ENCODE measurements at regions not wholly inside any gene's neighbourhood (a gene's known extent, or its start where the extent isn't known, plus 50 kb on each side); places are given as distances from the start of the nearest gene placed in this dataset.
"Not testable (repeated sequence)": the region's sequence is repeated elsewhere in the genome, so short reads cannot be mapped to it uniquely, and the experiment has no call there.

DNA sequence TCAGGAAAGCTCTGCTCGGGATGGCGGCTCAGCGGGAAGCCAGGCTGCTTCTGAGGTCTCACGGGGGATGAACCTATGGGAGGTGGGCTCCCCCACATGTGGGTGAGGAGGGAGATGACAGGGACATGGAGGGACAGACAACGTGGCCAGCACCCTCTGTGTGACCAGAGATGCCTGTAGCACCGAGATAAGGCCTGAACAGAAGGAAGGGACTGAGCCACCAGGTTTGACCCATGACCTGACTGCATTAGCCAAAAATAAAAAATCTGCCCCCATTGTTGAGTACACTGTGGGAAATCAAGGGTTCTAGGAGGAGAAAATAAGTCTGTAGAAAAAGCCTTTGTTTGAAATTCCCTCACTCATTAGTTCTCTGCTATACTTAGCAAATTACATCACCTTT, 105.7 kb downstream of the RNASET2 start:
- TF ChIP-seq, protein P1, sequence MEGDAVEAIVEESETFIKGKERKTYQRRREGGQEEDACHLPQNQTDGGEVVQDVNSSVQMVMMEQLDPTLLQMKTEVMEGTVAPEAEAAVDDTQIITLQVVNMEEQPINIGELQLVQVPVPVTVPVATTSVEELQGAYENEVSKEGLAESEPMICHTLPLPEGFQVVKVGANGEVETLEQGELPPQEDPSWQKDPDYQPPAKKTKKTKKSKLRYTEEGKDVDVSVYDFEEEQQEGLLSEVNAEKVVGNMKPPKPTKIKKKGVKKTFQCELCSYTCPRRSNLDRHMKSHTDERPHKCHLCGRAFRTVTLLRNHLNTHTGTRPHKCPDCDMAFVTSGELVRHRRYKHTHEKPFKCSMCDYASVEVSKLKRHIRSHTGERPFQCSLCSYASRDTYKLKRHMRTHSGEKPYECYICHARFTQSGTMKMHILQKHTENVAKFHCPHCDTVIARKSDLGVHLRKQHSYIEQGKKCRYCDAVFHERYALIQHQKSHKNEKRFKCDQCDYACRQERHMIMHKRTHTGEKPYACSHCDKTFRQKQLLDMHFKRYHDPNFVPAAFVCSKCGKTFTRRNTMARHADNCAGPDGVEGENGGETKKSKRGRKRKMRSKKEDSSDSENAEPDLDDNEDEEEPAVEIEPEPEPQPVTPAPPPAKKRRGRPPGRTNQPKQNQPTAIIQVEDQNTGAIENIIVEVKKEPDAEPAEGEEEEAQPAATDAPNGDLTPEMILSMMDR (IDR thresholded peaks at IDR 0.05): no peak
- TF ChIP-seq POLR2A (IDR thresholded peaks at IDR 0.05): no peak
- Histone ChIP-seq H3K27me3 (no peaks in the 10 kb centered on the region), H3K4me1 (no peaks in the 10 kb centered on the region), H3K9me3 (no peaks in the 10 kb centered on the region), H3K36me3 (no peaks in the 10 kb centered on the region), H3K27ac (no peak overlapping the region), H3K4me3 (no peak overlapping the region)
- no peak for DNase-seq

DNA sequence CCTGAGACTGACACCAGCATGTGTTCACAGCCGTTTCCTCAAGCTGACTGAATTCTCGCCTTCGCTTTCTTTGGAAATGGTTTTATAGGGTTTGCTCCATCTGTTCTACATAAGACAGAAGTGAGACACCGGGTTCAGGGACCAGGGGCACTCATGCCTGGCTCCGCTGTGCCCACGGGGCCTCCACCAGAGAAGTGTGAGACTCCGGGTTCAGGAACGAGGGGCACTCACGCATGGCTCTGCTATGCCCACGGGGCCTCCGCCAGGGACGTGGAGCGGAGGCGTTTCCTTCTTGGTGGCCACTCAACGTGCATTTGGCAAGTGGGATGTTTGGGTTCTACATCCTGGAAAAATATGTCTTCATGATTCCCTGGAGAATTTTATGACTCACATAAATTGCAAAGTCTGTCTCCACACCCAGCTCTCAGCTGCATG, 106.6 kb downstream of the RNASET2 start:
- TF ChIP-seq POLR2A (IDR thresholded peaks at IDR 0.05): no peak
- TF ChIP-seq, protein P1 (IDR thresholded peaks at IDR 0.05): no peak
- Histone ChIP-seq H3K4me3 (no peak overlapping the region), H3K4me1 (no peaks in the 10 kb centered on the region), H3K9me3 (no peaks in the 10 kb centered on the region), H3K27me3 (no peaks in the 10 kb centered on the region), H3K27ac (no peak overlapping the region), H3K36me3 (no peaks in the 10 kb centered on the region)
- peak in 1 of 3 donors; percentile 43 for DNase-seq

DNA sequence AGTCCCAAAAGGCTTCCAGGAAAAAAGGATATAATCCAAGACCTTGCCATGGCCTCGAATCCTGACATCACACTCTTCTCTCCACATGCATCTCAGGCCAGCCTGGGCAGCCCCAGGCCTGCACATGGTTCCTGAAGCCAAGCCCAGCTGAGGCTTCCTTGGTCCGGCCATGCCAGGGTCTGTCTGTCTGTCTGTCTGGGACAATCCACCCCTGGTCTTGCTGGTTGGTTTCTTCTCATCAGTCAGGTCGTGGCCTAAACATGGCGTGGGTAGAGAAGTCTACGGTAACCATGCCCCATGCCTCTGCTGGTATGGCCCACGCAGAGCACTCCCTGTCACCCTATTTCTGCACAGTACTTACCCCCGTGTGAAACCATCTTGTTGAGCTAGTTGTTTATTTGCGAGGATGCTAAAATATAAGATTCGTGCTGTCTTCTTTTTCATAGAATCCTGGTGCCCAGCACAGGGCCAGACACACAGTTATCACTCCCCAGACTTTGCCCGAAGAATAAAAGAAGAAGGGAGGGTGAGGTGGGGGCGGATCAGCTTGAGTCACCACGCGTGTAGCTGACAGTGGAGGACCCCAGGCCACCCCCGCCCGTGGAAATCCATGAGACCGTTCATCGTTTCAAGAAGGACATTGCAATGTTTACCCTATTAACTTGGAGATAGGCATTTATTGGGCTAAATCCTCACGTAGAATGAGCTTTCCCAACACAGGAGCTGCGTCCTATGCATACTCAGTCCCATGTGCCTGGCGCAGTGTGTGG, 107.2 kb downstream of the RNASET2 start:
- Histone ChIP-seq H3K9me3 (no peaks in the 10 kb centered on the region), H3K36me3 (no peaks in the 10 kb centered on the region), H3K4me1 (no peaks in the 10 kb centered on the region), H3K4me3 (no peak overlapping the region), H3K27ac (no peak overlapping the region), H3K27me3 (no peaks in the 10 kb centered on the region)
- no peak for TF ChIP-seq POLR2A (IDR thresholded peaks at IDR 0.05)
- TF ChIP-seq, protein P1 (IDR thresholded peaks at IDR 0.05): no peak
- DNase-seq: no peak

DNA sequence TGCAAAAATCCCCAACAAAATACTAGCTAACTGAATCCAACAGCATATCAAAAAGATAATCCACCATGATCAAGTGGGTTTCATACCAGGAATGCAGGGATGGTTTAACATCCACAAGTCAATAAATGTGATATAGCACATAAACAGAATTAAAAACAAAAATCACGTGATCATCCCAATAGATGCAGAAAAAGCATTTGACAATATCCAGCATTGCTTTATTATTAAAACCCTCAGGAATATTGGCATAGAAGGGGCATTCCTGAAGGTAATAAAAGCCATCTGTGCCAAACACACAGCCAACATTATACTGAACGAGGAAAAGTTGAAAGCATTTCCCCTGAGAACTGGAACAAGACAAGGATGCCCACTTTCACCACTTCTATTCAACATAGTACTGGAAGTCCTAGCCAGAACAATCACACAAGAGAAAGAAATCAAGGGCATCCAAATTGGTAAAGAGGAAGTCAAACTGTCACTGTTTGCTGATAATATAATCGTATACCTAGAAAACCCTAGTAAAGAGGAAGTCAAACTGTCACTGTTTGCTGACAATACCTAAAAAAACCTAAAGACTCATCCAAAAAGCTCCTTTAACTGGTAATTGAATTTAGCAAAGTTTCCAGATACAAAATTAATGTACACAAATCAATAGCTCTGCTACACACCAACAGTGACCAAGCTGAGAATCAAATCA, 109.8 kb downstream of the RNASET2 start:
- not testable (repeated sequence) for H3K27ac ChIP-seq, H3K4me3 ChIP-seq, DNase-seq, H3K9me3 ChIP-seq, H3K27me3 ChIP-seq, H3K4me1 ChIP-seq, H3K36me3 ChIP-seq

DNA sequence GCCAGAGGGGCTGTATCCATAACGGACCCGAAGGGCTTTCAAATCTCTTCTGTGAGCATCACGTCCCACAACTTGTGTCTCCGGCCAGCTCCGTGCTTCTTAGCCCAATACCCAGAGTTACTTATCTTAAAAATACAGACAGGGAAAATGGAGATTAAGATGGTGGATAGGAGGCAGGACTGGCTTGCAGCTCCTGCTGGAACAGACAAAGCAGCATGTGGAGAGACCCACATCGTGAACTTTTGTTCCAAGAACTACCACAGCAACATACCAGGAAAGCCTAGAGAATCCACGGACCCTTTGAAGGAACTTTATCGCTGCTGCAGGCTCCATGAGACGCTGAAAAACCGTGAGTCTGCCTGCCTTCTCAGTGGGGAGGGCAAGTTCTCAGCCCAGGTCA, 113.7 kb downstream of the RNASET2 start:
- TF ChIP-seq POLR2A (IDR thresholded peaks at IDR 0.05): no peak
- TF ChIP-seq, protein P1 (IDR thresholded peaks at IDR 0.05): no peak
- Histone ChIP-seq H3K9me3 (no peaks in the 10 kb centered on the region), H3K27me3 (no peaks in the 10 kb centered on the region), H3K4me1 (no peaks in the 10 kb centered on the region), H3K36me3 (no peaks in the 10 kb centered on the region), H3K4me3 (no peak overlapping the region), H3K27ac (no peak overlapping the region)
- DNase-seq: no peak

DNA sequence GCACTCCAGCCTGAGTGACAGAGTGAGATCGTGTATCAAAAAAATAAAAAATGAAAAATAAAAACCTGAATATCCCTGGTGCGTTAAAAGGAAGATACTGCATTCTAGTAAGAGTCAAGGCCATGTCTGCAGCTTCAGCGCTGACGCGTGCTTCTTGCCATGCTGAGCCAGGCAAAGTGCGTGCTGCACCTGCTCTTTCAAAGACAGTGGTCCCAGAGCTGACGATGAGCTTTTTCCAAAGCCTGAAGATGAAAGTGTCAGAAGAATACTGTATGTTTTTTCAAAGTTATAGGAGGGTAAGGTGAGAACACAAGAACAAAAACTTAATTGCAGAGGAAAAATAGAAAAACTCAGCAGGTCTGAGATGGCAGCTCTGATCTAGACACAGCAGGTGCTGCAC, 115.1 kb downstream of the RNASET2 start:
- H3K27me3 ChIP-seq: no peaks in the 10 kb centered on the region
- TF ChIP-seq POLR2A (IDR thresholded peaks at IDR 0.05): no peak
- TF ChIP-seq, protein P1 (IDR thresholded peaks at IDR 0.05): no peak
- no peak for DNase-seq
- no peaks in the 10 kb centered on the region for H3K36me3 ChIP-seq
- no peaks in the 10 kb centered on the region for H3K9me3 ChIP-seq
- no peak overlapping the region for H3K27ac ChIP-seq
- no peaks in the 10 kb centered on the region for H3K4me1 ChIP-seq
- H3K4me3 ChIP-seq: no peak overlapping the region
